Immature natural killer cell (primary cell): ENCODE measurements at regions not wholly inside any gene's neighbourhood (a gene's known extent, or its start where the extent isn't known, plus 50 kb on each side); places are given as distances from the start of the nearest gene placed in this dataset.
"Not testable (repeated sequence)": the region's sequence is repeated elsewhere in the genome, so short reads cannot be mapped to it uniquely, and the experiment has no call there.

Experiments
- DNase-seq, 3 donors: peaks; one replicate each; pipeline ENCODE4 v3.0.0; 2022; ENCODE audit warnings: mixed read lengths in 1 of 3
- H3K27ac Mint-ChIP-seq, 6 donors: one replicate each; pipeline ENCODE4 v1.8.0; 2020; ENCODE audit warnings: mixed read lengths in 6 of 6, mild to moderate bottlenecking in 5 of 6, inconsistent platforms in 4 of 6, moderate library complexity in 3 of 6
- H3K27me3 Mint-ChIP-seq, 3 donors: one replicate each; pipeline ENCODE4 v1.8.0; 2020 to 2021; ENCODE audit warnings: low read depth in 3 of 3, mild to moderate bottlenecking in 3 of 3, mixed read lengths in 3 of 3, moderate library complexity in 3 of 3, inconsistent platforms in 1 of 3
- H3K36me3 Mint-ChIP-seq, 3 donors: one replicate each; pipeline ENCODE4 v1.8.0; 2020; ENCODE audit warnings: mixed read lengths in 3 of 3, inconsistent platforms in 2 of 3, mild to moderate bottlenecking in 2 of 3
- H3K4me1 Mint-ChIP-seq, 2 donors: one replicate each; pipeline ENCODE4 v1.8.0; 2020; ENCODE audit warnings: inconsistent platforms in 2 of 2, mild to moderate bottlenecking in 2 of 2, mixed read lengths in 2 of 2, moderate library complexity in 1 of 2
- H3K4me3 Mint-ChIP-seq, 5 donors: one replicate each; pipeline ENCODE4 v1.8.0; 2020; ENCODE audit warnings: mild to moderate bottlenecking in 5 of 5, mixed read lengths in 5 of 5, inconsistent platforms in 3 of 5, moderate library complexity in 3 of 5
- H3K9me3 Mint-ChIP-seq, 6 donors: one replicate each; pipeline ENCODE4 v1.8.0; 2020; ENCODE audit warnings: mild to moderate bottlenecking in 6 of 6, mixed read lengths in 6 of 6, inconsistent platforms in 4 of 6, moderate library complexity in 3 of 6

DNA sequence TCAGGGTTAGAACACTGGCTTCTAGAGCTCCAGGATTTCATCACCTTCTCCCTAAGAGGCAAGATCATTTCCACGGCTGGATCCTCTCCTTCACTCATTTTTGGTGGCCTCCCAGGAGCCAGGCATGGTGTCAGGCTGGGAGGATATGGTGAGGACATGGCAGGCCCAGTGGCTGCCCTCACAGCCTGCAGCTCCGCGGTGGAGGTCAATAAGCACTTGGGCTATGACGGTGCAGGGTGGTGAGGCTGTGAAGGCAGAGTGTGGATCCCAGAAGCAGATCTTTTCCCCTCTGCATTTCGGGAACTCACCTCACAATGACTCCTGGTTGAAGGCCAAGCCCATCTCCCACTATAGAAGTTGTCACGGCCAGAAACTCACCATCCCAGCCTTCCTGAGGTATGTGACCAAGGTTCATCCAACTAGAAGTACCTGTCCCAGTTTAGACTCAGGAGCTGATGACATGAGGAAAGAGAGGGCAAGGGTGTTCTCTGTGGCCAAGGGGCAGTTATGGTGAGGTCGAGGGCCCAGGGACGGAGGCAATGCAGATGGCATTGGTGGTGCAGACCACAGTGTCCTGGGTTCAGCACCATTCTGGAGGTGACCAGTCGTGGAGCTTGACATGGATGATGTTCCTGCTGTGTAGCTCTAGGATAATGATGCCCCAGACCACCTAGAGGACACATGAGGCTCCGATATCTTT lies 100.1 kb upstream of the SMAD3 start:
- H3K9me3 Mint-ChIP-seq: no peaks in the 10 kb centered on the region
- H3K27ac Mint-ChIP-seq: no peak overlapping the region
- no peak for DNase-seq
- no peaks in the 10 kb centered on the region for H3K4me1 Mint-ChIP-seq
- H3K27me3 Mint-ChIP-seq: peaks cover 0 to 4% (median 2%) of the 10 kb centered on the region in 3 donors
- H3K4me3 Mint-ChIP-seq: no peak overlapping the region
- H3K36me3 Mint-ChIP-seq: no peaks in the 10 kb centered on the region

- no peak for DNase-seq
- no peaks in the 10 kb centered on the region for H3K4me1 Mint-ChIP-seq
- no peak overlapping the region for H3K4me3 Mint-ChIP-seq
- H3K36me3 Mint-ChIP-seq: no peaks in the 10 kb centered on the region
- H3K27ac Mint-ChIP-seq: no peak overlapping the region
- peaks cover 0 to 4% (median 4%) of the 10 kb centered on the region in 3 donors for H3K27me3 Mint-ChIP-seq
- H3K9me3 Mint-ChIP-seq: no peaks in the 10 kb centered on the region
Measured at GRCh38 chr15:66966256-66966655, 99.1 kb upstream of the SMAD3 start.

GRCh38 chr15:66968806-66969596 lies 96.4 kb upstream of the SMAD3 start:
- no peaks in the 10 kb centered on the region for H3K4me1 Mint-ChIP-seq
- no peaks in the 10 kb centered on the region for H3K9me3 Mint-ChIP-seq
- H3K4me3 Mint-ChIP-seq: no peak overlapping the region

DNA sequence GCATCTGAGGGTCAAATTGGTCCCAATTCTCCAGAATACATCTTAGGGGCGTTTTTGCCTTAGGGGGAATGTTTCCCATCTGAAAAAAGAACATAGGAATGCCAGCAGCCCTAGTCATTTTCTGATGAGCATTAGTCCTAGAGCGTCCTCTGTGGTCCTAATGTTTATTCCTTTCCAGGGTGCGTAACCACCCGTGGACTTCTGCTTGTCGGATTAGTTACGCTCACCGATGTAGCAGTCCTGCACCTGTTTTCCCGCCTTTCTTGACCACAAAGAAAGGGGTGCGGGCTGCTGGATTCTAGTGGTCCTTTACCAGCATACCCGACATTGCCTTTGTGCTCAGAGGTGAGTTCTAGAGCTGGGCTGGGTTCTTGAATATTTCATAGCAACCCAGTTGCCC lies 91.3 kb upstream of the SMAD3 start:
- not testable (repeated sequence) for H3K27ac Mint-ChIP-seq, H3K36me3 Mint-ChIP-seq, H3K4me1 Mint-ChIP-seq, DNase-seq, H3K4me3 Mint-ChIP-seq, H3K9me3 Mint-ChIP-seq, H3K27me3 Mint-ChIP-seq

More at GRCh38 chr15:66968806-66969596, 96.4 kb upstream of the SMAD3 start:
- H3K27me3 Mint-ChIP-seq: peaks cover 0 to 6% (median 4%) of the 10 kb centered on the region in 3 donors
- DNase-seq: no peak
- H3K27ac Mint-ChIP-seq: no peak overlapping the region
- H3K36me3 Mint-ChIP-seq: no peaks in the 10 kb centered on the region

DNA sequence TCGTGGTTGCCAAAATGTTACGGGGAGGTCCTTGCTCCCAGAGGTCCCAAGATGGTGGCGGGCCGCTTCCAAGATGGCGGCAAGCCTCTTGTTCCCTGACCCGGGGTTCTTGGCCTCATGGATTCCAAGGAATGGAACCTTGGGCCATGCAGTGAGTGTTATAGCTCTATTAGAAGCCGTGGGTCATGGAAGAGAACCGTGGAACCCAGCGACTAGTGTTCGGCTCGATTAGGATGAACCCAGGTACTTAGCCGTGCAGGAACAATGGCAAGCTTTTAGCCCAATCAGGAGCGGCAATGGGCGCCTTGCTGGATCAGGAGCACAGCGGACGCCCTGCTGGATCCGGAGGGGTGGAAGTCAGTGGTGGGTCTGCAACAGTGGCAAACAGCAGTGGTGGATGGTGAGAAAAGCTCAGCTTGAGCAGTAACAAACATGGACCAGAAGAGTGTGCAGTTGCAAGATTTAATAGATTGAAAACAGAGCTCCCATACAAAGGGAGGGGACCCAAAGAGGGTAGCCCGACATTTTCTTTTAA lies 89.2 kb upstream of the SMAD3 start:
- H3K27ac Mint-ChIP-seq, H3K4me1 Mint-ChIP-seq, H3K9me3 Mint-ChIP-seq, H3K4me3 Mint-ChIP-seq, H3K36me3 Mint-ChIP-seq, H3K27me3 Mint-ChIP-seq, DNase-seq: not testable (repeated sequence)

DNA sequence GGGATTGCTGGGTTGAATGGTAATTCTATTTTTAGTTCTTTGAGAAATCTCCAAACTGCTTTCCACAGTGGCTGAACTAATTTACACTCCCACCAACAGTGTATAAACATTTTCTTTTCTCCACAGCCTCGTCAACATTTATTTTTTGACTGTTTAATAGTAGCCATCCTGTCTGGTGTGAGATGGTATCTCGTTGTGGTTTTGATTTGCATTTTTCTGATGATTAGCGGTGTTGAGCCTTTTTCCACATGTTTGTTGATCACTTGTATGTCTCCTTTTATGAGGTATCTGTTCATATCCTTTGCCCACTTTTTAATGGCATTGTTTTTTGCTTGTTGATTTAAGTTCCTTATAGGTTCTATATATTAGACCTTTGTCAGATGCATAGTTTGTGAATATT lies 85.1 kb upstream of the SMAD3 start:
- H3K9me3 Mint-ChIP-seq, H3K4me3 Mint-ChIP-seq, DNase-seq, H3K36me3 Mint-ChIP-seq, H3K4me1 Mint-ChIP-seq, H3K27me3 Mint-ChIP-seq, H3K27ac Mint-ChIP-seq: not testable (repeated sequence)

- no peaks in the 10 kb centered on the region for H3K36me3 Mint-ChIP-seq
- H3K4me3 Mint-ChIP-seq: no peak overlapping the region
- H3K9me3 Mint-ChIP-seq: peaks cover 0 to 2% (median 0%) of the 10 kb centered on the region in 6 donors
Measured at GRCh38 chr15:66981771-66982170, 83.6 kb upstream of the SMAD3 start.

GRCh38 chr15:66982250-66982649 lies 83.2 kb upstream of the SMAD3 start:
- DNase-seq: no peak
- Mint-ChIP-seq H3K27ac (no peak overlapping the region), H3K36me3 (no peaks in the 10 kb centered on the region), H3K9me3 (peaks cover 0 to 2% (median 0%) of the 10 kb centered on the region in 6 donors), H3K4me1 (no peaks in the 10 kb centered on the region), H3K4me3 (no peak overlapping the region), H3K27me3 (peaks cover 0 to 5% (median 2%) of the 10 kb centered on the region in 3 donors)

More at GRCh38 chr15:66981771-66982170, 83.6 kb upstream of the SMAD3 start:
- peaks cover 0 to 5% (median 2%) of the 10 kb centered on the region in 3 donors for H3K27me3 Mint-ChIP-seq
- DNase-seq: no peak
- no peak overlapping the region for H3K27ac Mint-ChIP-seq
- no peaks in the 10 kb centered on the region for H3K4me1 Mint-ChIP-seq

DNA sequence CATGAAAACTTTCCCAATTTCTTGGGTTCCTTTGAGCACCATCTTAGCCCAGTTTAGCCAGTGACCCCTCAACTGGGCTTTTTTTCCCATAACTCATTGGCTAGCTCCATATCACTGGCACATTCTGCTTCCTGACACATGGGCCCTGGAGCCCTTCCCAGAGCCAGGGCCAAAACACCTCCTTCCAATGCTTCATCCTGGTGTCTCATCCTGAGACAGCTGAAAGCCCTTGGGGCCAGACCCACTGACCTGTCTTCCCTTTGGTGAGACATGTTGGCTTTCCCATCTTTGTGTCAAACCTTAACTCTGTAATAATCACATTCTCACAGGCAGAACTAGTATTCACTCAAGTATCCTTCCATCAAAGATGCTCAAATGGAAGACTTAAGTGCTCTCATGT lies 82.6 kb upstream of the SMAD3 start:
- peaks cover 0 to 5% (median 0%) of the 10 kb centered on the region in 3 donors for H3K27me3 Mint-ChIP-seq
- no peaks in the 10 kb centered on the region for H3K4me1 Mint-ChIP-seq
- no peak overlapping the region for H3K27ac Mint-ChIP-seq
- no peak for DNase-seq
- H3K9me3 Mint-ChIP-seq: peaks cover 0 to 2% (median 0%) of the 10 kb centered on the region in 6 donors
- H3K36me3 Mint-ChIP-seq: no peaks in the 10 kb centered on the region
- no peak overlapping the region for H3K4me3 Mint-ChIP-seq

DNA sequence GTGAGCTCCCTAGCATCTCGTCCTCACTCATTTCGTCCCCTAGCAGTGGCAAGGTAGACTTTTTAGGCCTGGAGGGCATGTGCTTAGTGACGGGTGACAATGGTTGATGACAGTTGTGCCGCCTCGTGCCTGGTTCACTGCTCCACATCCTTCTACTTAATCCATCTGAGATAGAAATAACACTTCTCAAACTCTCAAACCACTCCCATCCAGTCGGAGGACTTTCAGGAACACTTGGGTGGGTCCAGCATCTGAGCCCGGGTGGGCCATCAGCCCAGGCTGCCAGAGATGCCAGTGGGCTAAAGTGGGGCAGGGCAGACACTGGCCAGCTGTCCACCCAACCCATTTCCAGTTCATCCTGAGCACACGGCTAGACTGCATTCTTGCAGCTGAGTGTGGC lies 79.7 kb upstream of the SMAD3 start:
- no peak for DNase-seq
- Mint-ChIP-seq H3K27ac (no peak overlapping the region), H3K4me1 (no peaks in the 10 kb centered on the region), H3K27me3 (peaks cover 0 to 7% (median 2%) of the 10 kb centered on the region in 3 donors), H3K36me3 (no peaks in the 10 kb centered on the region), H3K4me3 (no peak overlapping the region), H3K9me3 (peaks cover 0 to 5% (median 0%) of the 10 kb centered on the region in 6 donors)

DNA sequence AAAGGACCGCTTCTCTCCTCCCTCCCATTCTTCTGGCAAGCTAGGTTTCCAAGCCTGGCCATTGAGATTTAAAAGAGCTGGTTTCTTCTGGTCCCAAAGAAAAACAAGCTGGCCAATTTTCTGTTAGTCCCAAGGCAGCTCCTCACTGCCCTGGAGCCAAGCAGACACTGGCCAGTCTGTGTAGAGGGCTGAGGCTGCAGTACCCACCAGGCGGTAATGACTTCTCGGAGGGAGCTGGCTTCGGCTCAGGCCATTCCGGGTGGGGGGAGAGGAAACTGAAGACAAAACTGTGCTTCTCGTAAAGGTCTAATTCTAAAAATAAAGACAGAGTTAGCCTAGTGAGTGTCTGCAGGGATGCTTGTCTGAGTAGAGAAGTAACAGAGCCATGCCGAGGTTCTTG lies 78.5 kb upstream of the SMAD3 start:
- peaks cover 0 to 5% (median 0%) of the 10 kb centered on the region in 6 donors for H3K9me3 Mint-ChIP-seq
- no peaks in the 10 kb centered on the region for H3K36me3 Mint-ChIP-seq
- H3K4me3 Mint-ChIP-seq: no peak overlapping the region
- no peak overlapping the region for H3K27ac Mint-ChIP-seq
- DNase-seq: no peak
- H3K27me3 Mint-ChIP-seq: peaks cover 0 to 10% (median 2%) of the 10 kb centered on the region in 3 donors
- no peaks in the 10 kb centered on the region for H3K4me1 Mint-ChIP-seq

GRCh38 chr15:66993090-66993489 lies 72.3 kb upstream of the SMAD3 start:
- H3K27ac Mint-ChIP-seq: no peak overlapping the region
- no peaks in the 10 kb centered on the region for H3K36me3 Mint-ChIP-seq
- H3K4me1 Mint-ChIP-seq: no peaks in the 10 kb centered on the region
- peaks cover 0 to 3% (median 0%) of the 10 kb centered on the region in 6 donors for H3K9me3 Mint-ChIP-seq
- H3K4me3 Mint-ChIP-seq: no peak overlapping the region
- DNase-seq: no peak
- H3K27me3 Mint-ChIP-seq: peaks cover 2 to 7% (median 3%) of the 10 kb centered on the region in 3 donors

DNA sequence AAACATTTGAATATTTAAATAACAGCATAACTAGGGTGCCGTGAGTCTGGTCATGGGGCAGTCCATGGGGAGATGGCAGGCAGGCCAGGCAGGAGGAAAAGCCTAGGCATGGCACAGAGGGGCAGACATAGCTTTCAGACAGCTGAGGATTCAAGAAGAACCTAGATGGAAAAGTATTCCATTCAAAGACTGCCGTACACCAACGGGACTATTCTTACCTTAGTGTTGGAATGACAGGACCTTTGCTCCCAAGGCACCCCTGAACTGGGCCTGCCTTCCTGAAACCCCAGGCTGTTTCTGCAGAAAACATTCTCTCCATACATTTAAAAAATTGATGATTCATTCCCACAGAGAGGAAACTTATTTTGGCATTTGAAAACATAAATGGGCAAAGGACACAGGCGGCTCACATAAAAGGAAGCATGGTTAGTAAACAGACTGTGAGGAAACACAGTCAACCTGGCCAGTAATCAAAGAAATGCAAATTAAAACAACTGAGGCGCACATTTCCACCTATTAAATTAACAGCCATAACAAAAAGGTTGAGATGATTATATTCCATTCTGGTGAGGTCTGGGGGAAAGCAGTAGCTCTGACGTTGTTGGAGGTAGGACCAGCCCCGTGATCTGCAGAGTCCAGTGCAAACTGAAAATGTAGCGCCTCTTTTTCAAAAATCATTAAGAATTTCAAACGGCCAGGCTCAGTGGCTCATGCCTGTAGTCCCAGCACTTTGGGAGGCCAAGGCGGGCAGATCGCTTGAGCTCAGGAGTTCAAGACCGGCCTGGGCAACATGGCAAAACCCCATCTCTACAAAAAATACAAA lies 71.3 kb upstream of the SMAD3 start:
- peaks cover 2 to 5% (median 3%) of the 10 kb centered on the region in 3 donors for H3K27me3 Mint-ChIP-seq
- H3K27ac Mint-ChIP-seq: no peak overlapping the region
- H3K36me3 Mint-ChIP-seq: peaks cover 0 to 7% (median under 1%) of the 10 kb centered on the region in 3 donors
- no peaks in the 10 kb centered on the region for H3K4me1 Mint-ChIP-seq
- no peak overlapping the region for H3K4me3 Mint-ChIP-seq
- peaks cover 0 to 5% (median 1%) of the 10 kb centered on the region in 6 donors for H3K9me3 Mint-ChIP-seq
- no peak for DNase-seq
